SIG-M5 treated with dmso at 0.1 percent for 504 hours (cell line): ENCODE measurements at regions not wholly inside any gene's neighbourhood (a gene's known extent, or its start where the extent isn't known, plus 50 kb on each side); places are given as distances from the start of the nearest gene placed in this dataset.

Source experiments
- DNase-seq: peaks from one replicate; lab custom pipeline; 2025; ENCODE audit not compliant: unreplicated experiment; lab: John Stamatoyannopoulos, UW

DNA sequence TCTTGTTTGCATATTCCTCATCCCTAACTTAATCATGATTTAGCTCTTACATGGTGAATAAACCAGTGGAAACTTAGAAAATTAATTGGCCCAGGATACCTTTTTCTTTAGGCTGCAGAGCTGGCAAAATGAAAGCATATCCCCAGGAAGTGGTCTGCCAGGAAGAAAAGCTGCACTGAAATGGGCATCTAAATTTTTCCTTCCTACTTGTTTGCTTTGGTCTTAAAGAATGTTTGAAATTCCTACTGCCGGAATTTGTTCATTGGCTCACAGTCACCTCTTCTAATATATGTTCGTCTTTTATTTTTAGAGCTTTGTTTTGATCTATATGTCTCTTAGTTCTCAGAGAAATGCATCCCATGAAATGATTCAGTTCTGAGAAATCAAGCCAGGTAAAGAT lies 113.2 kb upstream of the ELL2 start:
- DNase-seq: no peak

DNA sequence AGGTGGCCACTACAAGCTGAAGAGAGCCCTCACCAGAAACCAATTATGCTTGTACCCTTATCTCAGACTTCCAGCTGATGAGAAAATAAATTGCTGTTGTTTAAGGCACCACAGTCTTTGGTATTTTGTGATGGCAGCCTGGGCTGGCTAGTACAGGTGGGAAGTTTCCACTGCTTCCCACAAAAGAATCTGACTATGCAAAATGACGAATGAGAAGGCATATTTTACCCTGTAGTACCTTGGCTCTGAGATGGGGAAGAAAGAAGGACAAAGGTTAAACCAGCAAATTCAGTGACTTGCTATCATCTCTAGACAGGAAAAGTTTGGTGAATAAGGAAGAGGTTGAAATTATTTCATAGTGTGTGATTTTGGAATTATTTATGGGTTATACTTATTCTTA lies 112.8 kb upstream of the ELL2 start:
- DNase-seq: no peak

DNA sequence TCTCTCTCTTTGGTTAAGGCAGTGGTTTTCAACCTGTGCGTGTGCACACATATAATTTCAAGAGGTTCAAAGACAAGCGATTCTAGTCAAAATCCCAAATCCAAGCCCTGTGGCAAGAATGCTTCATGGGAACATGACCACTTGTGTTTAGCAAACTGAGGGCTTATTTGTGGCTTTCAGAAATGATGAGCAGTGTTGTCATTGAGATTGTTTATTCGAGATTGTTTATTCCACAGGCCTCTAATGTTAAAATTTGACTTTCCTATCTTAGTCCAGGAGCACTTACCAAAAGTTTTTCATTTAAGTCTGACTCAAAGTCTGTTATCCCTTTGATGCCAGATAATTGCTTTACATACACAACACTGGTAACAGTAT lies 111.1 kb upstream of the ELL2 start:
- DNase-seq: no peak

DNA sequence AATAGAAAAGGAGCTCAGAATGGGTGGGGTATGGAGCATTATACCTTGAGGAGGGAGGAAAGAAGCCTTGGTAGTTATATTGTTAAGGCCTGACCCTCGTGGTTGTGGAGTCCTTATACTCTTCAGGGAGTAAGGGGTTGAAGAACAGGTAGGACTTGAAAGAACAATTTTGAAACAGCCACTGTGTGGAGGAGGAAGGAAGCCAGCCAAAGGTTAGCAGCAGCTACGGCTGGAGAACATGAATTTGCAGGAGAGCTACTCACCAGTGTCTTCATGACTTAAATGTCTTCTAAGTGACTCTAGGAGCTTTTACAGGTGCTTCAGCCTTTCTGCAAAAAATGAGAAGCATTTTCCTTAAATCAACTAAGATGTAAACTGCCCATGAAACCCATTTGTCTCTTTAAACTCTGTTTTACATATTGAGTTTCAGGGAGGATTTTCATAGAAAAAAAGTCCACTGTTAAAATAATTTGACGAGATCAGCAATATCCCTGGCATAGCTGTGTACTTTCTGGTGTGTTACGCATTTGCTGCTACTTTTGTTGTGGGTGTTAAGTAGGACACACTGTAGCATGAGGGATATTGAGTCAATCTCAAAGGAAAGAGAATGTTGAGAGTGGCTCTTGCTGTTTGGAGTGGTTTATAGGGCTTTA lies 110.6 kb upstream of the ELL2 start:
- DNase-seq: no peak

DNA sequence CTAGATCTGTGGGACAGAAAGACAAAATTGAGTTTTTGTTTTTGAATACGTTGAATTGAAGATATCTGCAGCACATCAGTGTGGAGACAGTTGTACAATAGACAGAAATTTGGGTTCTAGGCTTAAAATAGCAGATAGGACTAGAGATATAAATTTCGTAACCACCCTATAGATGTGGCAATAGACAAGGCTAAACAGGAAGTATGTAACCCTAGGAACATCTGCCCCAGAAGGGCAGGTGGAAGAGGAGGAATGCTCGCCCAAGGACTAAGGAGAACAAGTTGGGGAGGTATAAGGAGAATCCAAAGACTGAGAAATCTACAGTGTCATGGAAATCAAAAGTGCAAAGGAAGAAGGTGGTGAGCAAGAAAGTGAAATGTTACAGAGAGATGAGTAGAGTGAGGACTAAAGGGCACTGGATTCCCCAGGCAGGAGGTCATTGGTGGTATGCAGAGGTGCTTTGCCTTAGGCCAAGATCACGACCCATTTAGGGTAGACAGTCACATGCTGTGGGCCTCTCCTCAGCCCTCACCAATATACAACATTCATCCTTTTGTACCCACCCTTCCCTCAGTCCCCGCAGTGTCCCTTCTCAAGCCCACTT lies 109.1 kb upstream of the ELL2 start:
- peak; percentile 87 for DNase-seq

DNA sequence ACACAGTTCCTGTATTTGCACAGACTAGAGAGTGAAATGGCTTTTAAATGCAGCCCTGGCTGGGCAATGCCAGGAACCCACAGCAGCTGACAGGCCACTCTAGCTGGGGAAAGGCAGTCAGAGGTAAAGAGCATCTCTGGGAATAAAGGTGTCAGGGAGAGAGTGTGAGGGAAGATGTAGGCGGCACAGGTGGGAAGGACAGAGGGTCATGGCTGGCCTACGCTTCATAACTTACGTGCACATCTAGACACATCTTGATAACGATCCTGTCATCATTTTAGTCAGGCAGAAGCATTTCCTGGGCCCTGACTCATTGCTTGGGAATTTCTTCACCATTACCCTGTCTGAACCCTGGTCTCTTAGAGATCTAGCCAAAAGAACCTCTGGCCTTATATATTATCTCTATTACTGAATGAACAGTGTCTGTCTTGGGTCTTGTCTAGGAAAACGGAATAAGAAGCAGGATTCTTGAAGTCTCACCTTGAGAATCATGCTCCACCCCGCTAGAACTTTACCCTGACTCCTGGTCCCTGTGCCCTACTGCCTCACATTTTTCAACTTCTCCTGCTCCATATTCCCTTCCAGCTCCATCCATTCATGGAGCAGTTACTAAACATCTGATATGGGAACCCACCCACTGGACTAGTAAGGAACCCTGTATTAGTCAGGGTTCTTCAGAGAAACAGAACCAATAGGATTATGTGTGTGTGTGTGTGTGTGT lies 106.4 kb upstream of the ELL2 start:
- no peak for DNase-seq

DNA sequence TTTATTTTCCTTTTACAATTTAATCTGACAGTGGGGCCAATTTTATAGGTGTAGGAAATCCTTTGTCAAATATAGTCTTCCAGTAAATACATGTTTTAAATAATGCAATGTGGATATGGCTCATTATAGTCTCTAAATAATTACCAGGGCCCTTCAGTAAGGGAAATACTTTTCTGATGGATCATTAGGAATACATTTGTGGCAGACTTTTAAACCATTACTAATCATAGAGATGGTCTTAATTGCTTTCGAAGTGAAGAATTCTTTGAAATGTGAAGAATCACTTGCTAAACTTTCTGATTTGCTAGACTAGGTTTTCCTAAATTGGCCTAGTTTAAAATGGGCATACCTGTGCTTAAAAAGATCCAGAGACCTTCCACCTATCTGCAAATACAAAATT lies 105.6 kb upstream of the ELL2 start:
- DNase-seq: no peak

DNA sequence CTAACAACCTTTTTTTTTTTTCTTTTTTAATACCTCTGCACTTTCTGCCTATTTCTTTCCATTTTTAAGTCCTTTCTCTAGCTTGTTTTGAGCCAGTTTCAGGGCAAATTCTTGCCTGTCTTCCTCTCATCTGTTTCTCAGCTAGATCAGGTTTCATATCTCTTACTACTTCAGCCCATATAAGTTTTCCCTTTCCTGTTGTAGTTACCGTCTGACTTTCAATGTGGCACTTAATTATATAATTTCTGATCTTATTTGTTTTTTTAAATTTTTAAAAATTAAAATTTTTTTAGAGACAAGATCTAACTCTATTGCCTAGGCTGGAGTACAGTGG lies 104.7 kb upstream of the ELL2 start:
- DNase-seq: no peak

DNA sequence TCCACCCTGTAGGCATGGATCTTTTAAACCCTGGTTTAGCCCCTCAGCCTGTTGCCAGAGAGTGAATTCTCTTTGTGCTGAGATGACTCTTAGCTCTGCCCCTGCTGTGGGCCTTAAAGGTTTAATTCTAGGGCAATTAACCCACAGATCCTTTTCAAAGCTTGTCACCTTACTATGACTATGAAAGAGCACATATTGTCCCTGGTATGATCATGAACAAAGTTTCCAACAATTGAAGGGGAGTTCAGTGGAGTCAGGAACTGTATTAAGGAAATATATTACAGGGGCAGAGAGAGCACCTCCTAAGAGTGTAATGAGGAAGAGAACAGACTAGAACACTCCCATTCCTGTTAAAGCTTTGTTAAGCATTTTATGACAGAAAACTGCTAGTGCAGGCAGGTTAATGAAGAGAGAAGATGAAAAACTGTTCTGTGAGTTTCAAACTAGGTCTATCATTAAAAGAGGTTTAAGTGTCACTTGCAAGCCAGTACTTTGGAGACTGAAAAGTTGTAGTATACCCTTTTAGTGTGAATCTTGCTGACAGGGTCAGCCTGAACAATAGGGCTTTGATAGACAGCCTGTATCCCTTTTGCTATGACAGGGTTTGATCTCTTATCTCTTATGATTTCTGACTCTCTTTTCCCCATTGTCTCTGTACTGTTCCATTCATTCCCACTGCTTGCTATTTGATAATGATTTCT lies 104.2 kb upstream of the ELL2 start:
- no peak for DNase-seq

DNA sequence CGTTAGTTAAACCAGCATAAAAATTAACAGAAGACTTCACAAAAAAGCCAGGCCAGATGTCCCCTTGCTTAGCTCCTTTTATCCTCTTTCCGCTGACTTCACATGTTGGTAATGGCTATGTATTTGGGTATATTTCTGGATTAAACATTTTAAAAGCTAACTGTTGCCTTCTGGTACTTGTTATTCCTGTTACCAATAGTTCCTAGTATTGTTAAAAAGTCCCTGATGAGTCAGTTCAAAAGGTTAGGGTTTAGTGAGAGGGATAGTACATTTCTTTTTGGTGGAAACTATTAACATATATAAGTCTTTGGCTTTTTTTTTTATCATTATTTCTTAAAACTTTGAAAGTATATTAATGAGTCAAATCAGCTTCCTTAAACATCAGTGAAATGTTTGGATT lies 103.2 kb upstream of the ELL2 start:
- no peak for DNase-seq

DNA sequence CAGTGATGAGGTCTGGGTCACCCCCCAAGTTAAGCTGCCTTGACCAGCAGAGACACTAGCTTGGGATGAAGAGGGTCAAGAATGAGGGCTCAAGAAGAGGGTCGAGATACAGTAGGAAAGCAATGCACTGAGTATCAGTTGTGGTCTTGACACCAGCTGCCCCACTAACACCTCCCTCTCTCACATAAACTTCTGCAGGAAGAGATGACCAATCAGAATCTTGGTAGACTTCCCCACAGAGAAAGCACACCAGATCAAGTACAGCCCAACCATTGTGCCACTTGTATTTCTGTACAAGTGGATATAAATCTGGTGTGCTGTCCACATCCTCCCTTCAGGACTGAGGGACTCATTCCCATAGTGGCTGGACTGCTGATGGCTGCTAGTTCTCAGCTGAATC lies 101.2 kb upstream of the ELL2 start:
- DNase-seq: no peak

DNA sequence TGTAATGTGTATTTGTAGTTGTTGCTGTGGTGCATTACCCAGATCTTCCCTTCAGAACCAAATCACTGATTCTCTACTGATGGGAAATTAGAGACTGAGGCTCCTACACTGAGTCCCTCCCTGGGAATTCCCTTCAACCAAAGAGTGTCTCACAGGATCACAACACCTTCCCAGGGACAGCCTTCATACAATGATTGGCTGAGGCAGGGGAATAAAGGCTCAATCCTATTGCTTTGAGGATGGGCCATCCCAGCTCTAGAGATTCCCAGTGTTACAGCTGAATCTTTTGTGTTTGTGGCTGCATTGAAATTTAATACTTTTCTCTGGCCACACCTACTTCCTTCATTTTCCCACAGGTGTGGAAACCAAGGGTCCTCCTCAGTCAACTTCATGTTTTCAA lies 96.4 kb upstream of the ELL2 start:
- DNase-seq: no peak

DNA sequence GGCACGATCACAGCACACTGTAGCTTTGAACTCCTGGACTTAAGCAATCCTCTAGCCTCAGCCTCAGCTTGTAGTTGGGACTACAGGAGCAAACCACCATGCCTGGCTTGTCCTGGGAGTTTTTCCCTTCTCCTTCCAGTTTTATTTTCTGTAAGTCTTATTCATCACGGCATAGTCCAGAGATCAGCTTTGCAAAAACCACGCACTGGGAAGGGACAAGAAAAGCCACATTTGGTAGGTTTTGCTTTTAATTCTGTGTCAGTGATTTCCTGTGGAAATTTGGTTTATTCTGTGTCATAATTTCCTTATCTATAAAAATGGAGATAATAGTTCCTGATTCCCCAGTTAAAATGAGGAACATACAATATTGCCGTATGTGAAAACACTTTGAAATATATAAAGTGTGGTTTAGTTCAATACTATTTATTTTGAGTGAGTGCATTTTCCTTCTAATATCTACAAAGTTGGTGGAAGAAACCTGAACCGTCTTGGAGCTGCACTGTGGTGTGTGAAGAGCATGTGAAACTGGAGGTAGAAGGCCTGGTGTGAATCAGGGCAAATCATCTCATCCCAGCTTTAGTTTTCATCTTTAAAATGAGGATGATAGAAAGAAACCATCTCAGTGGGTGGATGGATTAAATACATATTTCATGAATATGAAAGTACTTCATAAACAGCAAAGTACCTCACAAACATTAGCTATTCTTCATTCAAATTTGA lies 92.8 kb upstream of the ELL2 start:
- DNase-seq: no peak

DNA sequence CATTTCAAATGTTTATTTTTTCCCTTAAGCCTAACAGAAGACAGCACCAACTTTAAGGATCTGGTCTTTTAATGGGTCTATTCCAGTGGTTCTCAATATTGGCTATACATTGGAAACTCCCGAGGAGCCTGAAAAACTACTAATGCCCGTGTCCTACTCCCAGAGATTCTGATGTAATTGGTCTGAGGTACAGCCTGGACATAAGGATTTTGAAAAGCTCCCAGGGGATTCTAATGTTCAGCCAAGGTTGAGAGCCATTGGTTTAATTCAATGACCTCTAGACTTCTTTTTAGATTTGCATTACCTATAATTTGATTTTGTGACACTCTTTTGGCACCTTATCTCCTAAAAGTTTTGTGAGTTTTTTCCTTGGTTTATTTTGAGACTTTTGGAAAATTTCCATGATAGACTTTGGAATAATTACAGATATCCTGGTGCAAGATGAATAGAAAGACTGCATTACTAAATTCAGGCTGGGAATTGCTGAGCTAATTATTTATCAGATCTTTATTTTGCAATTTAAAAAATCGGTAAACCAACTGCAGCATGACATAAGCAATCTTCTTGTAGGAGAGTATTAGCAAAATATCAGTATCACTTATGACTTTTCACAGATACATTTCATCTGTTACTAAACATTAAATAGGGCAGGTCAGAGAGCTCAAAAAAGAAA lies 91.5 kb upstream of the ELL2 start:
- no peak for DNase-seq

DNA sequence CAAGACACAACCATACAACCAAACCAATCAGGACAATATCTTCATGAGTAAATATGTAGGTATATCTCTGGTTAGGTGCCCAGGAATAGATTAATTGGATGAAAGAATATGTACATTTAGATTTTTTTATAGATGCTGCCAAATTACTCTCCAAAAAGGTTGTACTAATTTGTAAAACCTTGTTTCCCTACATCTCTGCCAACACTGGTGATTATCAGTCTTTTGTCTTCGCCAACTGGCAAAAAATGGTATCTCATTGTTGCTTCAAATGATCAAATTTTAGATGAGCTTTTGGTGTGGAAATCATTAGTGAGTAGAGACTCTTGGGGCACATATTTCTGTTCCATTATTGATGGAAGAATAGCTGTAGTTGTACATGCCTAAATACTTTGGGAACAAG lies 90.7 kb upstream of the ELL2 start:
- no peak for DNase-seq

DNA sequence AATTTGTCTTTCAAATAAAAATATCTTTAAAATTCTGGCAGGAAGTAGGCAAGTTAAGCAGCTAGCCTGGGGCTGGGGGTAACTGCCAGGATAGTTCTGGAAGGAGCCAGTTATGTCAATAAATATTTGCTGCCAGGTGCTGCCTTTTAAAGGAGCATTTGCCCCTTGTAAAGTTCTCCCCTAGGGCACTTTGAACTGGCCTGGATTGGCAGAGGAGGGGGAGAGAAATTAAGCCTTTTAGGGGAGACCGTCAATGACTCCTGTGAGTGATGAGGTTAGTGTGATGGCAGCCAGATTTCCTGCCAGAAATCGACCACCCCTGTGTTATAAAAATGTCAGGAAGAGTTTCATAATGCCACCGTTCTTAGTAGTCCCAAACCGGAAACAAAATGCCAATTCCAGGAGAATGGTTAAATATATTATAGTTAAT lies 89.8 kb upstream of the ELL2 start:
- DNase-seq: no peak

DNA sequence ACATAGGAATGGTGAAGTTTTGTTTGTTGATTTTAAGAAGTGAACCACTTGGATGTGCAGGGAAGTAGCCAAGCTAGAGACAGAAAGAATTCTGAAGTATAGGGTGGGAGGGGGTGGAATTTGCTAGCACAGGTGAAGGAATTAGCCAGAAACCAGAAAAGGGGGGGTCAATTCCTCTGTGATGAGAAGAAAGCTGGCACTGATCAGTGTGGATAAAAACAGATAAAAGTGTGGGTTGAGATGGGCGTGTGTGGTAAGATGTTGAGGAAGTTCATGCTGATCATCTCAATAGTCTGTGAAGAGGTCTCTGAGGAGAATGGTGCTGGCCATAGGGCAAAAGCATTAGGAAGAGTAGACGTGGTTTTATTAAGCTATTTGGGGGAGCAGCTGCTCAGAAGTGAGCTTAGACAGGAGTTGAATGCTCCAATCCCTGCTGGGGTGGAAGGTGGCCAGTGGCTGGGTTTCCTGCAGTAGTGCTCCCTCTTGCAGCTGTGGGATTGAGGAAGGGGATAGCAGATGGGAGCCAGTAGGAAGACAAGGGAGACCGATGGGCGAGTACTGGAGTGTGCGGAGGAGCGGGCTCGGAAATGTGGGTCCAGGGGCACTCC lies 88.7 kb upstream of the ELL2 start:
- DNase-seq: no peak

DNA sequence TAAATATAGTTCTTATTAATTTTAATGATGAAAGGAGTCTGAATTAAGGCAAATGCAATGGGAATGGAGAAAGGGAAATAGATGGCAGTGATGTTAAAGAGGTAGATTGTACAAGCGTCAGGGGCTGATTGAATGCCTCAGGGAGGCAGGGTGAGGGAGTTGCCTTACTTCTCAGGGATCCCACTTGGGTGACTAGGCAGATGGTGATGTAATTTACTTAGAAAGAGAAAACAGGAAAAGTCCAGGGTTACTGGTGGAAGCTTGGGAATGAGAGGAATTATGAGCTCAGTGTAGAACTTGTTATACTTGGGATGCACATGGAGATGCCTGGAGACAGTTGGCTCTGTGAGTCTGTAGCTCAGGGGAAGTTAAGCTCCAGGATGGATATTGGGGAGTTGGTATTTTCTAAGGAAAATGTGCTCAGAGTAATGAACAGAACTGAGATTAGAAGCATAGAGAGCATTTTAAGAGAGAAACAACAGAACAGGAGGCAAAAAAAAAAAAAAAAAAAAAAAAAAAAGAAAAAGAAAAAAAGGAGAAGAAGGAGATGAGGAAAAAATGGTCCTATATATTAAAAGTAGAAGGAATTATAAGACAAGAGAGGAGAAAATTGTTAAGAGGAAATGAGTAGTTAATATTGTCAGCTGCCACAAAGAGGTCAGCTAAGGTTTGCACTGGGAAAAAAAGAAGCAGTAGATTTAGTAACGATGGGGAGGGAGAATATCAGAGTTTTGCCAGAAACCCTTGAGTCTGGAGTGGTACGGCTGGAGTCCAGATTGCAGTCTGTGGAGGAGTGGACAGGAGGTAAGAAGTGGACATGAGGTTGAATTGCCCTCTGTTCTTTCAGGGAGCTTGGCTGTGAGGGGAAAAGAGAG lies 88.0 kb upstream of the ELL2 start:
- no peak for DNase-seq

DNA sequence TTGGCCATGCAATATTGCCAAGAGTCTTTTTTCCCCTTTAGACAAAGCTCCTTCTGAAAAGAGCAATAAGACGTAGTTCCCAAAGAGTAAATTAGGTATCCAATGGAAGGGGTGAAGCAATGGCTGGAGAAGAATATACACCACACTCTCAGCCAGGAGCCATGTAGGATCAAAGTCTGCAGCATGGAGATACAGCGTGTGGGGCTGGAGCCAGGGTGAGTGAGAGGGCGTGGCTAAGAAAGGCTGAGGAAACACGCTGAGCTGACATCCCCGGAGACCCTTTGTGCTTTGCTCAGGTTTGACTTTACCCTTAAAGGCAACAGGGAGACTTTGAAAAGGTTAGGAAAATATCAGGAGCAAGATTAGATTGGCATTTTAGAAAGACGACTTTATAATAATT lies 87.1 kb upstream of the ELL2 start:
- no peak for DNase-seq

DNA sequence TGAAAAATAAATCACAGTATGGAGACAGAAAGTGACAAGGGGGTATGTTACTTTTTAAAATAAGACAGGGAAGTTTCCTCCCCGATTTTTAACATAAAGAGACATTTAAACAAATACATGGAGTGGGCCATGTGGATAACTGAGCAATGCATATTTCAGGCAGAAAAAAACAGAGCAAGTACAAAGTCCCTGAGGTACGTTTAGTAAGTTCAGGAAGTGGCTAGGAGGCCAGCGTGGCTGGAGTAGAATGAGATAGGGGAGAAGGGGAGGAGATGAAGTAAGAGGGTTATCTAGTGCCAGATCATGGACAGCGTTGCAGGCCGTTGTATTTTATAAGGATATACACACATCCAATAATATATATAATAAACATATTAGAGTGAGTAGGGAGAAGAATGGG lies 84.2 kb upstream of the ELL2 start:
- DNase-seq: no peak
